ENCODE measurements at regions not wholly inside any gene's neighbourhood (a gene's known extent, or its start where the extent isn't known, plus 50 kb on each side); places are given as distances from the start of the nearest gene placed in this dataset.

- 86 to 94% (median 91%) methylated on average over 3 of the region's 3 CpGs for WGBS, 5 donors
- Histone ChIP-seq H3K9me3 (no peaks in the 10 kb centered on the region), H3K27me3 (replicated peaks in 1 of 7) (peaks cover 0 to 4% (median 0%) of the 10 kb centered on the region in 7 donors), H3K4me3 (no peak overlapping the region), H3K27ac (no peak overlapping the region), H3K4me1 (no peaks in the 10 kb centered on the region), H3K36me3 (no peaks in the 10 kb centered on the region)
- TF ChIP-seq POLR2AphosphoS5 (IDR thresholded peaks at IDR 0.05): no peak
- TF ChIP-seq POLR2A (IDR thresholded peaks at IDR 0.05): no peak
- no peak for TF ChIP-seq CTCF (IDR thresholded peaks at IDR 0.05 in 8 of 11, conservative IDR thresholded peaks at IDR 0.05 in 3 of 11)
- intact Hi-C loops (cut with DNase I; ENCODE audit: low total_unique reads): no loop called here
- no peak for DNase-seq
Observed at GRCh38 chr5:156121234-156121633, 205.7 kb upstream of the SGCD start.

- TF ChIP-seq POLR2AphosphoS5 (IDR thresholded peaks at IDR 0.05) (no peak), POLR2A (IDR thresholded peaks at IDR 0.05) (no peak), CTCF (IDR thresholded peaks at IDR 0.05 in 8 of 11, conservative IDR thresholded peaks at IDR 0.05 in 3 of 11) (no peak)
- H3K27me3 ChIP-seq (replicated peaks in 1 of 7): peaks cover 0 to 4% (median 0%) of the 10 kb centered on the region in 7 donors
- no peaks in the 10 kb centered on the region for H3K9me3 ChIP-seq
- H3K4me1 ChIP-seq: no peaks in the 10 kb centered on the region
- intact Hi-C loops (cut with DNase I; ENCODE audit: low total_unique reads): no loop called here
- H3K27ac ChIP-seq: no peak overlapping the region
- no peak overlapping the region for H3K4me3 ChIP-seq
- 56 to 81% (median 73%) methylated on average over 1 of the region's 1 CpG for WGBS, 5 donors
- no peaks in the 10 kb centered on the region for H3K36me3 ChIP-seq
- DNase-seq: no peak
Observed at GRCh38 chr5:156121882-156122281, 205.1 kb upstream of the SGCD start.

GRCh38 chr5:156124708-156125107, 202.3 kb upstream of the SGCD start:
- DNase-seq: no peak

GRCh38 chr5:156125118-156125517, 201.8 kb upstream of the SGCD start:
- no peak for DNase-seq
- Histone ChIP-seq H3K27ac (no peak overlapping the region), H3K36me3 (no peaks in the 10 kb centered on the region), H3K4me3 (no peak overlapping the region), H3K9me3 (no peaks in the 10 kb centered on the region), H3K27me3 (replicated peaks in 1 of 7) (no peaks in the 10 kb centered on the region), H3K4me1 (no peaks in the 10 kb centered on the region)
- 70 to 88% (median 74%) methylated on average over 3 of the region's 3 CpGs for WGBS, 5 donors
- intact Hi-C loops (cut with DNase I; ENCODE audit: low total_unique reads): no loop called here
- no peak for TF ChIP-seq CTCF (IDR thresholded peaks at IDR 0.05 in 8 of 11, conservative IDR thresholded peaks at IDR 0.05 in 3 of 11)
- TF ChIP-seq POLR2AphosphoS5 (IDR thresholded peaks at IDR 0.05): no peak
- no peak for TF ChIP-seq POLR2A (IDR thresholded peaks at IDR 0.05)

More at GRCh38 chr5:156124708-156125107, 202.3 kb upstream of the SGCD start:
- Histone ChIP-seq H3K27ac (no peak overlapping the region), H3K36me3 (no peaks in the 10 kb centered on the region), H3K4me1 (no peaks in the 10 kb centered on the region), H3K27me3 (replicated peaks in 1 of 7) (no peaks in the 10 kb centered on the region), H3K4me3 (no peak overlapping the region), H3K9me3 (no peaks in the 10 kb centered on the region)
- TF ChIP-seq CTCF (IDR thresholded peaks at IDR 0.05 in 8 of 11, conservative IDR thresholded peaks at IDR 0.05 in 3 of 11) (no peak), POLR2AphosphoS5 (IDR thresholded peaks at IDR 0.05) (no peak), POLR2A (IDR thresholded peaks at IDR 0.05) (no peak)
- WGBS, 5 donors: 0 to 89% (median 50%) methylated on average over 1 of the region's 1 CpG
- intact Hi-C loops (cut with DNase I; ENCODE audit: low total_unique reads): no loop called here

All from spleen (tissue), 11 donors.